ENCODE measurements at regions not wholly inside any gene's neighbourhood (a gene's known extent, or its start where the extent isn't known, plus 50 kb on each side); places are given as distances from the start of the nearest gene placed in this dataset.
"Not testable (repeated sequence)": the region's sequence is repeated elsewhere in the genome, so short reads cannot be mapped to it uniquely, and the experiment has no call there.

DNA sequence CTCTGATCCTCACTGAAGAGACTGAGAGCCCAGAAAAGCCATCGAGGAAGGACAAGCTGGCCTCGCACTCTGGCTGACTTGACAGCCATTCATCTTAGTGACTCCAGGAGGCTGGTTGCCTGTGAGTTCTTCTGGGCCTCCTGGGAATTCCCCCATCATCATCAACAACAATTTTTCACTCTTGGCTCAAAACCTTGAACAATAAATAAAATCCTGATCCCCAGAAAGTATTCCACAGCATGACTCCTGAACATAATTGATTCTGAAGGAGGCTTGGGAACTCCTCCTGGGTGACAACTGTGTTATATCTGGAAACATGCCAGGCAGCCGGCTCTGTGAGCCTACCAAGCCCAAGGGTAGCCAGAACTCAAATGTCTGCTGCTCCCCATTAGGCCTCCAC lies 188.6 kb downstream of the SHQ1 start:
- no peak for DNase-seq

DNA sequence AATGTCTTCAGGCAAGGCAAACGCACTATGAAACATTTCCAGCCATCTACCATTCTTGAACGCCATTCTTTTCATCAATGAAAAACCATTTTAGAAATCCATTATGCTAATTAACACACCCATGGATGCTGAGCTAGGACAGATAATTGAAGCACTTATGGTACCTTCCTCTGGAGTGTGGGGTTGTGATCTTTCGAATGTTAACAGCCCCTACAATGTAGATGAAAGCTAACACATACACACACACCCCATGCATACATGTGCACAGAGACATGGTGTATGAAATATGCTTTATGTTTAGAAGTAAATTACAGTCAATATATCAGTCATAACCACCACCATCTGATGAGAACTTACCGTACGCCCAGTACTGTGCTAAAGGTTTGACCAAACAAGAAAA lies 189.1 kb downstream of the SHQ1 start:
- no peak for DNase-seq

DNA sequence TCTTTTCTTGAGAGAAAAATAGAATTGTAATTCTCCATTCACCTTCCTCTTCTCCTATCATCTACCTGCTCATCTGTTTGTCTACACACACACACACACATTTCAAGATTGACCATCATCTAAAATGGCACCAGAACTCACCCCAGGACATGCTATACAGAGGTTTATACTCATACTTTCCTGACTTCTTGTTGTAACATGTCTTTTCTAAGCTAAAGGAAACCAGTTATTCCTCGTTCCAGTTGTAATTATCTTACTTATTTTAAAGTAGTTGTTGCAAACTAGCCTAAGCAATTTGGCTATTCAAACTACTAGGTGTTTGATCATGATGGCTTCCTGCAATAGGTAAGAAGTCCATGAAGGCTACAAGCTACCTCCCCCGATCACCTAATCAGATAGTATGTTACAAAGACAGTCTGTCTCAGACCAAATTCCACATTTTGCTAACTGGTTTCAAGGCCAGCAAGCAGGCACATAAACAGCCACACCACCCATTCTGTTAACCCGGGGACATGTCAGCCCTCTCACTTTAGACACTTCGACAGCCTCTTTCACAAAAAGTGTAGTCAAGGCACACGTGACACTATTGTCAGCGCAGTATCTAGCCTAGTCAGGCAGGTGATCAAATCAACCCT lies 189.7 kb downstream of the SHQ1 start:
- no peak for DNase-seq

DNA sequence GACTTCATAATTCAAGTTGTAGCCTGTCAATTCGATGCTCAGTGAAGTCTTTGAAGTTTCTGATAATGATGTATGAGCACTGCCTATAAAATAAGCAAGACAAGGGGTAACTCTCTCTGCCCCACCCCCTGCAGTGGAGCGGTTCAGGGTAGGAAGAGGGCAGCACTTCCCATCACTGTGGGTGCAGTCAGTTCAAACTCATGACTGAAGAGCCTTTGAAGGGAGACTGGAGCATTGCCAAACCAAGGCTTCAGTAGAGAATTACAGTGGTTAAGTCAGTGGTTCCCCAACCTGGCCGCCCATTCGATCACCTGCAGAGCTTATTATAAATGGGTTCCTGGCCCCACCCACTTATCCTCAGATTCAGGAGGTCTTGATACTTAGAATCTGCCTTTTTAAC lies 190.6 kb downstream of the SHQ1 start:
- no peak for DNase-seq

DNA sequence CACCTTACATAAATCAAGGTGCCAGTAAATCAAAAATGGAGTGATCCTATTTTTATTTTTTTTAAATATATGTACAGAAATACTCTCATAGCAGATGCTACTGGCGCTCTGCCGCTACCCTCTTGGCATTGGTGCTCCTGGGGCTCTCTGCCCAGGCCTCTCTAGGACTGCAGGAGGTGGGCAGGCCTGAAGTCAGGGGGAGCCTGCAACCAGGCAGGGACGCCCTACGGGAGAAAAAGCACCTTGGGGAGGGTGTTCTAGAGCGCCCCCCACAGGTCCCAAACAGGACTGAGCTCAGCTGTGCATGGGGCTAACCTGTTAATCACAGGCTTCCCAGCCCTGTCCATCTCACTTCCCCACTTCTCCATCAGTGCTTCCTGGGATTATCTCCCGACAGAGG lies 192.5 kb downstream of the SHQ1 start:
- DNase-seq = no peak

DNA sequence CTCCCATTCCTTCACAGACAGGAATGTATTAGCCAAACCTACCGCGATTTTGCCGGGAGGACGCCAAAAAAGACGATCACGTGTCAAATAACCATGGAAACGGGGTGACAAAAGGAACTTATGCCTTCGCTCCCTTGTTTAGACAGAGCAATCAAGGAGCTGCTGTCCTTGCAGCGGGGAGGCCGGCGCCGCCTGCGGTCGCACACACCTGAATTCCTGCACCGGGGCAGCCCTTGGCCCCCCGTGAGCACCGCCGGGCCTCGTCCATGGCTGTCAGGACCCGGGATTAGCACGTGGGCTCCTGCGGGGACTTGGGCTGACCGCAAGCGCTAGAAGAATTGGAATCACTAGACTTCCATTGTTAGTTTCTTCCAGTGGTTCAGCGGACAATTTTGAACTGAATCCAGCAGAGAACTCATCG lies 193.1 kb downstream of the SHQ1 start:
- DNase-seq = no peak

DNA sequence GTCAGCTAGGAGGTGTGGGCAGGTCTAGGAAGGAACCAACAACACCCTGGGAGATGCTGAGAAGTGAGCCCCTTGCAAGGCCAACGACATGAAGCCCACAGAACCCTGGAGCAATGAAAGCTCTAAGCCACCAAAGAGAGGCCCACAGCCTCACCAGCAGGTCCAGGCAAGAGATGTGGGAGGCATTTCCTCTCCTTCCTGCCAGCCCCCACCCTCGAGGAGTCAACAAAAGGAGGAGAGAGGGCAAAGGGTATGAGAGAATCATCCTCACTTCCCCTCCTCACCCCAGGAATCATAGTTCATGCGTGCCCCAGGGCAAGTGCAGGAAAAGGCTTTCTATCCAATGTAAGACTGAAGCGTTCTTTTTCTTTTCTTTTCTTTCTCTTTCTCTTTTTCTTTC lies 195.8 kb downstream of the SHQ1 start:
- no peak for DNase-seq

DNA sequence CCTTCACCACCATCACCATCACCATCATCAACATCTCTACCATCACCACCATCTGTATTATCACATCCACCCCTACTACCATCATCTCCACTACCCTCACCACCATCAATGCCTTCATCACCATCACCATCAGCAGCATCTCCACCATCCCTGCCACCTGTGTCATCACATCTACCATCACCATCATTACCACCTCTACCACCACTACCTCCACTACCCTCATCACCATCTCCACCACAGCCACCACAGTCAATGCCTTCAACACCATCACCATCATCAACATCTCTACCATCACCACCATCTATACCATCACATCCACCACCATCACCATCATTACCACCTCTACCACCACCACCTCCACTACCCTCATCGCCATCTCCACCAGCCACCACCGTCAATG lies 196.7 kb downstream of the SHQ1 start:
- DNase-seq = no peak

DNA sequence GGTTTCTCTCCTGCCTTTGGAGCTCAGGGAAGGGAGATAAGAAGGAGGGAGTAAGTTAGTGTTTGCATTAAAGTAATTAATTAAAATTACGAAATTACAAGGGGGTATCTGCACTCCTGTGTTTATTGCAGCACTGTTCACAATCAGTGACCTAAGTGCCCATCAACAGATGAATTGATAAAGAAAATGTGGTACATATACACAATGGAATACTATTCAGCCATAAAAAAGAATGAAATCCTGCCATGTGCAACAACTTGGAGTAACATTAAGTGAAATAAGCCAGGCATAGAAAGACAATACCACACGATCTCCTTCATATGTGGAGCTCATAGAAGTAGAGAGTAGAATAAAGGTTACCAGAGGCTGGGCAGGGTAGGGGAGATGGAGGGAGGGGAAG lies 202.0 kb downstream of the SHQ1 start:
- DNase-seq = no peak

DNA sequence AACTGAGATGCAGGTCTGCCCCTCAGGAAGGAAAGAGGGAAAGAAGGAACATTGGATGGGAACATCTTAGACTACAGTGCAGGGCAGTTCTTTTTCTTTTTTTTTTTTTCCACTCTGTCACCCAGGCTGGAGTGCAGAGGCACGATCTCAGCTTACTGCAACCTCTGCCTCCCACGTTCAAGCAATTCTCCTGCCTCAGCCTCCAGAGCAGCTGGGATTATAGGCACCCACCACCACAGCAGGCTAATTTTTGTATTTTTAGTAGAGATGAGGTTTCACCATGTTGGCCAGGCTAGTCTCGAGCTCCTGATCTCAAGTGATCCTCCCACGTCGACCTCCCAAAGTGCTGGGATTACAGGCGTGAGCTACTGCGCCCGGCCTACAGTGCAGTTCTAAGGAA lies 204.6 kb downstream of the SHQ1 start:
- DNase-seq = not testable (repeated sequence)

DNA sequence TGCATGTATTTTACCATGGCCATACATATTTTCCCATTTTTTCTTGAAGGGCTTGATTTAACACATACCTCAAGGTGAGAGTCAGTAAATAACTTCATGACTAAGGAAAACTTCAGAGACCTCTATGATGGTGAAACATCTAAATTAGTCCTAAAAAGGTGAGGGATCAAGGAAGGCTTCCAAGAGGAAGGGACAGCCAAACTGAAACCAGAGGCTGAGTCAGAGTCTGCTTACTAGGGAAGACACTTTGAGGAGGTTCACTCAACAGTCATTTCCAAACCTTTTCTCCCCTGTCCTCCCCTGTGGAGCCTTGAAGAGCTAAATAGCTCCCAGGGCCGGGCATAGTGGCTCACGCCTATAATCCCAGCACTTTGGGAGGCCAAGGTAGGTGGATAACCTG lies 206.6 kb downstream of the SHQ1 start:
- no peak for DNase-seq

DNA sequence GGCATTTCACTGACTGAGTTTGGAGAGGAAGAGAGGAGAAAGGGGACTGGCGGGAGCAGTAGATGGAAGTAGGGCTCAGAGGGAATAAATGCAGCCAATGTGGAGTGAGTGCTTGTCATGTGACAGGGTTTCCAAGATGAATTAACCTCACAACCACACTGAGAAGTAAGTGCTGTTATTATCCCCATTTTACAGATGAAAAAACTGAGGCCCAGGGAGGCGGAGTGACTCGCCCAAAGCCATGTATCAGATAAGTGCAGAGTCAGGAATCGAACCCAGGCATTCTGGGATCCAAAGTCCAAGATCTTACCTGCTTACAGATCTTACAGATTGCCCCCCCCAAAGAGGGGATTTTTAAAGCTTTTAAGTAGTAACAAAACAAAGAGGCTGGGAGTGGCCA lies 207.2 kb downstream of the SHQ1 start:
- no peak for DNase-seq

DNA sequence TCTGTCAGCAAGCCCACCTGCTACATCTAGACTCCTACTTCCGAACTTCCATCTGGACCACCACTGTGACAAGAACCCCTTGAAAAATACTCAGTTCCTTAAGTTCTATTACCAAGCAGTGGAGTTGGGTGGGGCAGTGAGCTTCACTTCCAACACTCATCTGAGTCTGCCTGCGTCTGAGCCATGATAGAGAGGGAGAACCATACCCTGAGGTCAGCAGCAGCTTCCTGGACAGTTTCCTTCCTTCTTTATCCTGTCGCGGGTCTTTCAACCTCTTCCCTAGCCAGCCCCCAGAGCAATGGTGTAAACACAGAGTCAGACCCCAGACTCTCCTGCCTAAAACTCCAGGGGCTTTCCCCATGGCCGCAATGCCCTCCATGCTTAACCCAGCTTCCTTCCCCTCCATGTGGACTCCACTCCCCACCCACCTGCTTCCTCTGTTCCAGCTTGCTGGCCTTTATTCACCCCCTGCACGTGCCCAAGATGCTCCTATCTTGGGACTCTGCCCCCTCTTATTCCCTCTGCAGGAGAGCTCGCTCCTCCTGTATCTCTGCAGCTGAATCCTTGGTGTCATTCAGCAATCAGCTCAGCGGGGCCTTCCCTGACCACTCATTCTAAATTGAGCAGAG lies 211.2 kb downstream of the SHQ1 start:
- no peak for DNase-seq

DNA sequence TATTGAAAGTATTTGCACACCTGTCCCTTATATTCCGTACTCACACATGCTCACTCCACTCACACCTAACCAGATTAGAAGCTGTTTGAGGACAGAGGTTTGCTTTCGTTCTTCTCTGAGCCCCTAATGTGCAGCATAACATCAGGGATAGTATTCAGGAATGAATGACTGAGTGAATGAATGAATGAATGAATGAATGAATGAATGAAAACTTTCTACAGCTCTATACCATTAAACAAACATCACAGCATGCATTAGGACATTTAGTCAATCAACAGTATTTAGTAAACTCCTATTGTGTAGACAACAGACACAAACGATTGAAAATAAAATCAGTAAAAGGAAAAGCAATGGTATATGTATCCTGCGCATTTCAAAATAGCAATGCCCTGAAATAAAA lies 212.7 kb downstream of the SHQ1 start:
- no peak for DNase-seq

DNA sequence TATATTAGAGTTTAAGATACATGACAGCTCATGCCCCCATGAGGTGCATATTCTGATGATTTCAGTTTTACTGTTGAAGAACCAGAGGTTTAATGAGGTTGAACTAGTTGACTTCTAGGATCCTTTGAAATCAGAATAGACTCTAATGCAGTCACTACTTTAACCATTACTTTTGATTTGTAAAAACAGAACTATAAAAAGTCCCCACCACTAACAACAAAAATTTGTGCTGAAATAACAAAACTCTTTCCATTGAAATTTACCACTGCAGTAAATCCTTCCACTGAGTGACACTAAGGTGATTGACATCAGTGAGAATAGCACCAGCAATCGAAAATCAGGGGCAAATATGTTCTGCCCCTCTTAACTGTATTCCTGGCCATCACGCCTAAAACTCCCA lies 214.1 kb downstream of the SHQ1 start:
- DNase-seq = no peak

DNA sequence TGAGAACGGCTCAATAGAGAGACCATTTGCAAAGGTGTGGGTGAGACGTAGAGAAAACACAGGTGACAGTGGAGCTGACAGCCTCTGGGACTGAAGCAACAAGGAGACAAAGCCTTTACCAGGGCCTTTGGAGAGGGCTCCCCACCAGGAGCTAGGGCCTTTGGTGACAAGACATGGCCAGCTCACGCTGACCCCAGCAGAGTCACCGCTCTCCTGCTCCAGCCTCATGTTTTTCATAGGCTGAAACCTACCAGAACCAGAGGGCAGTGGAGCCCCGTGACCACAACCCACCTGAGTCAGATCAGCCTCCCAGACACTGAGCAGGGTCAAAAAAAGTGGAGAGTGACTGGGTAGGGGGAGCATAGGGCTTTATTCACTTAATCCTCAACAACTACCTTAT lies 214.7 kb downstream of the SHQ1 start:
- no peak for DNase-seq

DNA sequence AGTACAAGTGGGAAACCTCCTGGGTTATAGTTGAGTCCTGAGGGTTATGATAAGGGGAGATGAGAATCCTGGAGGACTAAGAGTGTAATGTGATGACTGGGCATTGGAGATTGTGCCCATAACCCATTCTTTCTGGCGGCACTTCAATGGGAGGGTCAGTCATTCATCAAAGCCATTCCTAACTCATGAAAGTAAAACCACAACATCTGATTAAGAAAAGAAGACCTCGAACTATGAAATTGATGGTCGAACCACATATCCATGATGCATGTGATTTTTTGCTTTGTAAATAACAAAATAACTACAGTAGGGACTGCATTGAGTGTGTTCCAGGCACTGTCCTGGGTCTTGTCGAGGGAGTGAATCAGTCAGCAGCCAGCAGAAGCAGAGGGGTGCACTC lies 215.1 kb downstream of the SHQ1 start:
- no peak for DNase-seq

DNA sequence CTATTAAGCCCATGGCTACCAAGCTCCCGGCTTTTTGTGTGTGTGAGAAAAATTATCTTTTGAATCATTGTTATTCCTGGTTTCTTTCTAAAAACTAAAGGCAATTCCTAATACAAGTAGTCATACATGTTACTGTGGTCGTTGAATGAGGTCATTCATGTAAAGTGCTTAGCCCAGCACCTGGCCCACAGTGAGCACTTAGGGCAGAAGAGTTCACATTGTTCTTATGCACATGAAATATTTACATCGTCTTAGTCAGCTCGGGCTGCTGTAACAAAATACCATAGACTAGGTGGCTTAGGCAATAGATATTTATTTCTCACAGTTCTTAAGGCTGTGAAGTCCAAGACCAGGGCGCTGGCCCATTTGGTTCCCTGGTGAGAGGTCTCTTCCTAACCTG lies 216.1 kb downstream of the SHQ1 start:
- DNase-seq = no peak

DNA sequence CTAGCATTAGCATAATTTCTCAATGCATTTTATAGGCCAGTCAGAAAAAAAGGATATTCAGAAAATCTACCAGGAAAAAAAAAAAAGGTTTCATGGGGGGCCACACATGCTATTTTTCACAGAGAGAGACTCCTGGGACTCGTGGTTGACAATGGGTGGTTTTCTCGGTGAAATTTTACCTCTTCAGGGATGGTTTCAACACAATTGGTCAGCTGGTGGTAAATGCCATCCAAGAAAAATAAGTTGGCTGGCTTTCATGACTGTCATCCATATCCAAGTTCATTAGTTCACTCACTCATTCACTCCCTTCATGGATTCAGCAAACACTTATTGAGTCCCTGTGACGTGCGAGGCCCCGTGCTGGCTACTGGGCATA lies 217.3 kb downstream of the SHQ1 start:
- DNase-seq = no peak

DNA sequence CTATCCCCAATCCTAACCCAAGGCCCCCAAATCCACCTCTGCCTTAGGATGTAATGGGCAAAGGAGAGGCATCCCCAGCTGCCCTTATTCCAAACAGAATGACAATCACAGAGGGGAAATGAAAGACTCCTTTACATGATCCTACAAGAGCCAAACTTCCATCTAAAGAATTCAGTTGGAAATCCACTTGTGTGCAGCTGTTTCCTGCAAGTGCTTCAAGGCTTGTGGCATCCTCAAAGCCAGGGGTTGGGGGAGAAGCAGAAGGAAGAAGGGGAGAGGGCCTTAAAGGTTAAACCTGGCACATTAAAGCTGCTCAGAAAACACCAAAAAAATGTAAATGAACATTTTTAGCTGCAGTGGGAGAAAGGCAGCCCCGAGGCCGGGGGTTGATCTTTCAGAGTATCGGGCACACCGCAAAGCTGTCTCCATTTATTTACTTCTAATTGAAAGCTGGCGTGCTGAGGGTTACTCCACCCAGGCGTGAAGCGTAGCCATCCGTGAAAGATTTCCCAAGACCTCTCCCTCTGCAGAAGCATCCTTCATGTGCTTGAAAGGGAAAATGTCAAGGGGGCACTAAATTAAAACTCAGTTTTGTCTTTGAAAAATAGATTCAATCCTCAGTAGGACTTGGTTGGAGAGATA lies 217.8 kb downstream of the SHQ1 start:
- DNase-seq = no peak

DNA sequence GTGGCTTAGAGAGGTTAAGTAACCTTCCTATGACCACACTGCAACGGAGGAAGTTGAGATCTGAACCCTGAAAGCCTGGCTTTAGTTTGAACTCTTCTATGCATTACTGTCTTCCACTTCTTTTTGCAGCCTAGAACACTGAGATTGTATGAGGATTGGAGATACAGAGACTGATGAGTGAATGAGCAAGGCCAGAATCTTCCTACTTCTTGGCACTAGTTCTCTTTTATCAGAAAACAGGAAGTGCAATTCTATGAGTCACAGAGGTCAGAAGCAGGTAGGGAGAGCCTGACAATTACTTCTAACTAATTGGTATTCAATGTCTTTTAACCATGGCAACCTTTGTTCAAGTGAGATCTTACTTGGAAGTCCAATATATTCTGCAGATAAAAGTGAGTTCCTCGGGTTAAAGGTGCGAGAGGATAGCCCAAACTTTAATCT lies 219.0 kb downstream of the SHQ1 start:
- no peak for DNase-seq

DNA sequence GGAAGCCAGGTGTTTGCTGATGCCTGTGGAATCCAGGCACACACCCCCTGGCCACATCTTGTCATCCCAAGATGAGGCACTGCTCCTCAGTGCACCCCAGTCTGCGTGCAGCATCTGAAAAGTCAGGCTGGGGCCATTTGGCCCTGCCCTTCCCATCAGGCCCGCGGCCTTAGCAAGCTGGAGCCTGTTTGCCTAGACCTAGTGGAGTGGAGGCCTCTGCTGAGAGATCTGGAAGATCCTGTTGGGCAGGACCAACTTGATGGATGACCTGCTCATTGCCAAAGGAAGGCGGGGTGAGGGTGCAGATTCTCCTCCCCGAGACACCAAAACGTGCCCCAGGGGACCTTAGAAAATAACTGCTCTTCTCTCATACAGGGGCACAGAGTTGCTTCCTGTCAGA lies 220.2 kb downstream of the SHQ1 start:
- no peak for DNase-seq

DNA sequence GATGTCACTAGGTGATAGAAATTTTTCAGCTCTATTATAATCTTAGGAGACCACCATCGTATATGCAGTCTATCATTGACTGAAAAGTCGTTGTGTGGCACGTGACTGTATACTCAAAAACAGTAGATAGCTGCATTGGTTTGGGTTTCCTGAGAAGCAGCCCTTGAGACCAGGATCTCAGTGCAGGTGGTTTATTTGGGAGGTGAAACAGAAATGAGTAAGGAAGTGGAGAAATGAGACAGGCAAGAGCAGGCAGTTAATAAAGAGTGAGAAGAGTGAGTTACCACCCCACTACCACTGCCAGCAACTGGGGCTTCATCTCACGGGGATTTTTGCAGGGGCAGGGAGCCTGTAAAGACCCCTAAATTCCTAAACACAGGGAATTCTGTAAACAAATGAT lies 221.0 kb downstream of the SHQ1 start:
- no peak for DNase-seq

DNA sequence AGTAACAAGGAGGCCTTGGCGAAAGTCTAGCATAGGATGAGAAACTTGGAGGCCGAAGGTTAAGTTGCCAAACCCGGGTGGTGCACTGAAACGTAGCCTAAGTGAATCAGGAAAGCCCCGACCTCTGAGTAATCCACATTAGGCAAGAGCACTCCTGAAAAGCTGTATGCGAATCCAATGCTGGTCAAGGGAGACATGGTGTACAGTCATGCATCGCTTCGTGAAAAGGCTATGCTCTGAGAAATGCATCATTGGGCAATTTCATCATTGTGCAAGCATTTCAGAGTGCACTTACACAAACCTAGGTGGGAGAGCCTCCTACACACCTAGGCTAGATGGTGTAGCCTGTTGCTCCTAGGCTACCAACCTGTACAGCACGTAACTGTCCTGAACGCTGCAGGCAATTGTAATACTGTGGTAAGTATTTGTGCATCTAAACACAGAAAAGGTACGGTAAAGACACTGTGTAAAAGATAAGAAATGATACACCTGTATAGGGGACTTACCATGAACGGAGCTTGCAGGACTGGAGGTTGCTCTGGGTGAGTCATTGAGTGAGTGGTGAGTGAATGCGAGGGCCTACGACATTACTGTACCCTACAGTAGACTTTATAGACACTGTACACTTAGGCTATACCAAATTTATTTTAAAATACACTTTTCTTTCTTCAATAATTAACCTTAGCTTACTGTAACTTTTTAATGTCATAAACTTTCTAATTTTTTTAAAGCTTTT lies 222.5 kb downstream of the SHQ1 start:
- no peak for DNase-seq

All from NCI-H1930 (cell line).